CD4-positive, alpha-beta T cell treated with Interleukin-15 for 1 hour (primary cell): ENCODE measurements at regions not wholly inside any gene's neighbourhood (a gene's known extent, or its start where the extent isn't known, plus 50 kb on each side); places are given as distances from the start of the nearest gene placed in this dataset.
"Not testable (repeated sequence)": the region's sequence is repeated elsewhere in the genome, so short reads cannot be mapped to it uniquely, and the experiment has no call there.

Source experiments
- DNase-seq: peaks from one replicate; pipeline ENCODE4 v3.0.0-alpha.2; 2020

GRCh38 chr4:138790706-138791340, 224.8 kb upstream of the NOCT start:
- DNase-seq: no peak

GRCh38 chr4:138789796-138790195, 225.8 kb upstream of the NOCT start:
- DNase-seq: no peak

GRCh38 chr4:138788857-138789256, 226.7 kb upstream of the NOCT start:
- no peak for DNase-seq

GRCh38 chr4:138788267-138788790, 227.3 kb upstream of the NOCT start:
- DNase-seq: no peak

GRCh38 chr4:138779761-138780160, 235.8 kb upstream of the NOCT start:
- not testable (repeated sequence) for DNase-seq

- no peak for DNase-seq
Observed at GRCh38 chr4:138775890-138776289, 239.7 kb upstream of the NOCT start.

GRCh38 chr4:138775489-138775888, 240.1 kb upstream of the NOCT start:
- DNase-seq: no peak

- no peak for DNase-seq
Observed at GRCh38 chr4:138774940-138775339, 240.6 kb upstream of the NOCT start.

- not testable (repeated sequence) for DNase-seq
Observed at GRCh38 chr4:138774125-138774524, 241.5 kb upstream of the NOCT start.

- no peak for DNase-seq
Observed at GRCh38 chr4:138773321-138773720, 242.3 kb upstream of the NOCT start.

GRCh38 chr4:138772366-138772765, 243.2 kb upstream of the NOCT start:
- no peak for DNase-seq

GRCh38 chr4:138770818-138771217, 244.8 kb upstream of the NOCT start:
- DNase-seq: no peak

- DNase-seq: no peak
Observed at GRCh38 chr4:138766332-138766731, 249.2 kb upstream of the NOCT start.

- DNase-seq: no peak
Observed at GRCh38 chr4:138765442-138765841, 250.1 kb upstream of the NOCT start.

- DNase-seq: no peak
Observed at GRCh38 chr4:138761638-138762220, 253.9 kb upstream of the NOCT start.

GRCh38 chr4:138759554-138759902, 256.1 kb upstream of the NOCT start:
- no peak for DNase-seq

GRCh38 chr4:138758876-138759553, 256.6 kb upstream of the NOCT start:
- no peak for DNase-seq

GRCh38 chr4:138758196-138758595, 257.4 kb upstream of the NOCT start:
- DNase-seq: no peak

GRCh38 chr4:138757432-138757831, 258.1 kb upstream of the NOCT start:
- no peak for DNase-seq

GRCh38 chr4:138756519-138756918, 259.1 kb upstream of the NOCT start:
- no peak for DNase-seq

- DNase-seq: no peak
Observed at GRCh38 chr4:138751309-138751708, 264.3 kb upstream of the NOCT start.

- no peak for DNase-seq
Observed at GRCh38 chr4:138749303-138749702, 266.3 kb upstream of the NOCT start.

- no peak for DNase-seq
Observed at GRCh38 chr4:138741766-138742377, 273.7 kb upstream of the NOCT start.
